Ishikawa (cell line): ENCODE measurements at regions not wholly inside any gene's neighbourhood (a gene's known extent, or its start where the extent isn't known, plus 50 kb on each side); places are given as distances from the start of the nearest gene placed in this dataset.

ENCODE experiments used
- CEBPB ChIP-seq: IDR thresholded peaks from 2 replicates; pipeline ENCODE4 v1.6.1; 2012
- CREB1 ChIP-seq: IDR thresholded peaks from 2 replicates; pipeline ENCODE4 v1.6.1; 2012; ENCODE audit warnings: low read depth
- EGR1 ChIP-seq: IDR thresholded peaks from 2 replicates; pipeline ENCODE4 v1.6.1; 2012
- EP300 ChIP-seq: IDR thresholded peaks from 2 replicates; pipeline ENCODE4 v1.6.1; 2012; ENCODE audit warnings: borderline replicate concordance
- FOXM1 ChIP-seq: IDR thresholded peaks from 2 replicates; pipeline ENCODE4 v1.6.1; 2012; ENCODE audit warnings: low read depth, borderline replicate concordance
- MAX ChIP-seq: IDR thresholded peaks from 2 replicates; pipeline ENCODE4 v1.6.1; 2012
- NFIC ChIP-seq: IDR thresholded peaks from 2 replicates; pipeline ENCODE4 v1.6.1; 2012
- TF ChIP-seq, protein P1 (sequence below): IDR thresholded peaks from 2 replicates; pipeline ENCODE4 v1.6.1; 2012; ENCODE audit warnings: low read depth, mild to moderate bottlenecking

- TF ChIP-seq EP300 (no peak), EGR1 (no peak), CREB1 (no peak), FOXM1 (no peak), CEBPB (no peak), MAX (no peak), NFIC (no peak)
- TF ChIP-seq, protein P1, sequence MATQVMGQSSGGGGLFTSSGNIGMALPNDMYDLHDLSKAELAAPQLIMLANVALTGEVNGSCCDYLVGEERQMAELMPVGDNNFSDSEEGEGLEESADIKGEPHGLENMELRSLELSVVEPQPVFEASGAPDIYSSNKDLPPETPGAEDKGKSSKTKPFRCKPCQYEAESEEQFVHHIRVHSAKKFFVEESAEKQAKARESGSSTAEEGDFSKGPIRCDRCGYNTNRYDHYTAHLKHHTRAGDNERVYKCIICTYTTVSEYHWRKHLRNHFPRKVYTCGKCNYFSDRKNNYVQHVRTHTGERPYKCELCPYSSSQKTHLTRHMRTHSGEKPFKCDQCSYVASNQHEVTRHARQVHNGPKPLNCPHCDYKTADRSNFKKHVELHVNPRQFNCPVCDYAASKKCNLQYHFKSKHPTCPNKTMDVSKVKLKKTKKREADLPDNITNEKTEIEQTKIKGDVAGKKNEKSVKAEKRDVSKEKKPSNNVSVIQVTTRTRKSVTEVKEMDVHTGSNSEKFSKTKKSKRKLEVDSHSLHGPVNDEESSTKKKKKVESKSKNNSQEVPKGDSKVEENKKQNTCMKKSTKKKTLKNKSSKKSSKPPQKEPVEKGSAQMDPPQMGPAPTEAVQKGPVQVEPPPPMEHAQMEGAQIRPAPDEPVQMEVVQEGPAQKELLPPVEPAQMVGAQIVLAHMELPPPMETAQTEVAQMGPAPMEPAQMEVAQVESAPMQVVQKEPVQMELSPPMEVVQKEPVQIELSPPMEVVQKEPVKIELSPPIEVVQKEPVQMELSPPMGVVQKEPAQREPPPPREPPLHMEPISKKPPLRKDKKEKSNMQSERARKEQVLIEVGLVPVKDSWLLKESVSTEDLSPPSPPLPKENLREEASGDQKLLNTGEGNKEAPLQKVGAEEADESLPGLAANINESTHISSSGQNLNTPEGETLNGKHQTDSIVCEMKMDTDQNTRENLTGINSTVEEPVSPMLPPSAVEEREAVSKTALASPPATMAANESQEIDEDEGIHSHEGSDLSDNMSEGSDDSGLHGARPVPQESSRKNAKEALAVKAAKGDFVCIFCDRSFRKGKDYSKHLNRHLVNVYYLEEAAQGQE = no peak
Observed at GRCh38 chr15:95259965-95260364, 1028.6 kb downstream of the MCTP2 start.
